NB4 (cell line): ENCODE measurements at regions not wholly inside any gene's neighbourhood (a gene's known extent, or its start where the extent isn't known, plus 50 kb on each side); places are given as distances from the start of the nearest gene placed in this dataset.

ENCODE experiments used
- MYC ChIP-seq: IDR thresholded peaks from 2 replicates; pipeline ENCODE4 v1.6.1; 2011; ENCODE audit warnings: low read depth, low read length
- POLR2A ChIP-seq: IDR thresholded peaks from 2 replicates; pipeline ENCODE4 v1.6.1; 2011; ENCODE audit warnings: mild to moderate bottlenecking; ENCODE audit not compliant: insufficient read length; ENCODE audit errors: extremely low read depth
- TF ChIP-seq, protein P1 (sequence below): IDR thresholded peaks from one replicate; pipeline ENCODE4 v1.5.1; 2012; ENCODE audit warnings: low read depth, low read length
- TF ChIP-seq, protein P2 (sequence below): IDR thresholded peaks from 2 replicates; pipeline ENCODE4 v1.6.1; 2011; ENCODE audit warnings: low read depth, low read length

DNA sequence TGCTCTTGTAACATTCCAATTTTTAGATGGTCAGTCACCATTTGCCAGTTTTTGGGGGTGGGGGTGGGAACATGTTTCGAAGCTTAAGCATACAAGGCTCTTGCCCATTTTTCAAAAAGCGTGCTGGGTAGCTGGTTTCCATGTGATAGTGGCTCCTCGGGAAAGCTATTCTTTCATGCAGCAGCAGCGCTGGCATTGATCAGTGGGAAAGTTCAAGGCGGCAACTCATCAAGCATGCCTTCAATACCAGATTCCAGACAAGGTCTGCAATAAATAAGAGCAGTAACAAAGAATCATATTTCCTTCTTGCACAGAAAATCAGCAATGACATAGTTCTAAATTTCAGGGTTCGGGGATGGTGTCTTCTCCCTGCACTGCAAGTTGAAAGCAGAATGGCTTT is 133.5 kb upstream of the ONECUT1 start:
- TF ChIP-seq, protein P1, sequence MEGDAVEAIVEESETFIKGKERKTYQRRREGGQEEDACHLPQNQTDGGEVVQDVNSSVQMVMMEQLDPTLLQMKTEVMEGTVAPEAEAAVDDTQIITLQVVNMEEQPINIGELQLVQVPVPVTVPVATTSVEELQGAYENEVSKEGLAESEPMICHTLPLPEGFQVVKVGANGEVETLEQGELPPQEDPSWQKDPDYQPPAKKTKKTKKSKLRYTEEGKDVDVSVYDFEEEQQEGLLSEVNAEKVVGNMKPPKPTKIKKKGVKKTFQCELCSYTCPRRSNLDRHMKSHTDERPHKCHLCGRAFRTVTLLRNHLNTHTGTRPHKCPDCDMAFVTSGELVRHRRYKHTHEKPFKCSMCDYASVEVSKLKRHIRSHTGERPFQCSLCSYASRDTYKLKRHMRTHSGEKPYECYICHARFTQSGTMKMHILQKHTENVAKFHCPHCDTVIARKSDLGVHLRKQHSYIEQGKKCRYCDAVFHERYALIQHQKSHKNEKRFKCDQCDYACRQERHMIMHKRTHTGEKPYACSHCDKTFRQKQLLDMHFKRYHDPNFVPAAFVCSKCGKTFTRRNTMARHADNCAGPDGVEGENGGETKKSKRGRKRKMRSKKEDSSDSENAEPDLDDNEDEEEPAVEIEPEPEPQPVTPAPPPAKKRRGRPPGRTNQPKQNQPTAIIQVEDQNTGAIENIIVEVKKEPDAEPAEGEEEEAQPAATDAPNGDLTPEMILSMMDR: no peak
- TF ChIP-seq POLR2A: no peak
- TF ChIP-seq MYC: no peak
- TF ChIP-seq, protein P2, sequence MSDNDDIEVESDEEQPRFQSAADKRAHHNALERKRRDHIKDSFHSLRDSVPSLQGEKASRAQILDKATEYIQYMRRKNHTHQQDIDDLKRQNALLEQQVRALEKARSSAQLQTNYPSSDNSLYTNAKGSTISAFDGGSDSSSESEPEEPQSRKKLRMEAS: no peak
